ENCODE measurements at regions not wholly inside any gene's neighbourhood (a gene's known extent, or its start where the extent isn't known, plus 50 kb on each side); places are given as distances from the start of the nearest gene placed in this dataset.

DNA sequence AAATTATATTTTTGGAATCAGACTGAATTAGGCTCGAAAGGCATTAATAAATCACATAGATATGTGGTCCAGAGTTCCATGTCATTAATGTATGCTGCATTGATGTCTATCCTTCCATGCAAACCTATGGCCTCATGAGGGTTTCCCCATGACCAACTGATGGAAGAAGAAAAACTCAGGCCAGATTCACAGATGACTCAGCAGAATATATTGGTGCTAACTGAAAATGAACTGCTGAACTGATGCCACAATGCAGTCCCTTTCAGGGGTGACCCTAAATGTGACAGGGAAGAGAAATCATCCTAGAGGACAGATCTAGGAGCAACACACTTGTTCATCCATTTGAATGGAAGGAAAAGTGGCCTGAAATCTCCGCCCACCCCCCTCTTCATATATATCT lies 110.5 kb upstream of the KCND3 start:
- TF ChIP-seq, protein P1, sequence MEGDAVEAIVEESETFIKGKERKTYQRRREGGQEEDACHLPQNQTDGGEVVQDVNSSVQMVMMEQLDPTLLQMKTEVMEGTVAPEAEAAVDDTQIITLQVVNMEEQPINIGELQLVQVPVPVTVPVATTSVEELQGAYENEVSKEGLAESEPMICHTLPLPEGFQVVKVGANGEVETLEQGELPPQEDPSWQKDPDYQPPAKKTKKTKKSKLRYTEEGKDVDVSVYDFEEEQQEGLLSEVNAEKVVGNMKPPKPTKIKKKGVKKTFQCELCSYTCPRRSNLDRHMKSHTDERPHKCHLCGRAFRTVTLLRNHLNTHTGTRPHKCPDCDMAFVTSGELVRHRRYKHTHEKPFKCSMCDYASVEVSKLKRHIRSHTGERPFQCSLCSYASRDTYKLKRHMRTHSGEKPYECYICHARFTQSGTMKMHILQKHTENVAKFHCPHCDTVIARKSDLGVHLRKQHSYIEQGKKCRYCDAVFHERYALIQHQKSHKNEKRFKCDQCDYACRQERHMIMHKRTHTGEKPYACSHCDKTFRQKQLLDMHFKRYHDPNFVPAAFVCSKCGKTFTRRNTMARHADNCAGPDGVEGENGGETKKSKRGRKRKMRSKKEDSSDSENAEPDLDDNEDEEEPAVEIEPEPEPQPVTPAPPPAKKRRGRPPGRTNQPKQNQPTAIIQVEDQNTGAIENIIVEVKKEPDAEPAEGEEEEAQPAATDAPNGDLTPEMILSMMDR (IDR thresholded peaks at IDR 0.05), result no peak
- TF ChIP-seq POLR2A (IDR thresholded peaks at IDR 0.05), result no peak
- TF ChIP-seq POLR2AphosphoS5 (IDR thresholded peaks at IDR 0.05), result no peak

All from prostate gland (tissue), 2 donors.